GM12875 (cell line): ENCODE measurements at regions not wholly inside any gene's neighbourhood (a gene's known extent, or its start where the extent isn't known, plus 50 kb on each side); places are given as distances from the start of the nearest gene placed in this dataset.
"Not testable (repeated sequence)": the region's sequence is repeated elsewhere in the genome, so short reads cannot be mapped to it uniquely, and the experiment has no call there.

Experiments used
- H3K4me3 ChIP-seq: one replicate; pipeline ENCODE4 v1.5.1; 2011; ENCODE audit warnings: low read depth, low read length, control low read depth
- TF ChIP-seq, protein P1 (sequence below): IDR thresholded peaks from 2 replicates; pipeline ENCODE4 v1.5.1; 2011; ENCODE audit warnings: low read depth, mild to moderate bottlenecking, control low read depth, inconsistent platforms, low read length, moderate library complexity, borderline replicate concordance; ENCODE audit not compliant: insufficient read depth

DNA sequence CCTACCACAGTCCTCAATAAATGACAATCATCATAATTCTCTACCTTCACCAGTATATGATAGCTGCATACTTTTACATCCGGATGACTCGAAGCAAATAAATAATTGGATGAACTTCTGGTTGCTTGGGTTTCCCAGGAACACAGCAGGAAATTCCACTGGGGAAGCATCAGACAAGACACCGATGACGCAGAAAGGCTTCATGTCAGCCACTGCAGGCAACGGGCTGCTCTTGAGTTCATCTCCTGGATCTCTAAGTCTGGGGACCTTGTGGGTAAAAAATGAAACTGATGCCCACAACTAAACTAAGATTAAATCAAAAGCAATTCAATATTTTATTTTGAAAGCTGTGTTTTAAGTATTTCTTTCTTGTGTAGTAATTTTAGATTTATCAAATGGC, 472.1 kb upstream of the C16orf82 start:
- TF ChIP-seq, protein P1, sequence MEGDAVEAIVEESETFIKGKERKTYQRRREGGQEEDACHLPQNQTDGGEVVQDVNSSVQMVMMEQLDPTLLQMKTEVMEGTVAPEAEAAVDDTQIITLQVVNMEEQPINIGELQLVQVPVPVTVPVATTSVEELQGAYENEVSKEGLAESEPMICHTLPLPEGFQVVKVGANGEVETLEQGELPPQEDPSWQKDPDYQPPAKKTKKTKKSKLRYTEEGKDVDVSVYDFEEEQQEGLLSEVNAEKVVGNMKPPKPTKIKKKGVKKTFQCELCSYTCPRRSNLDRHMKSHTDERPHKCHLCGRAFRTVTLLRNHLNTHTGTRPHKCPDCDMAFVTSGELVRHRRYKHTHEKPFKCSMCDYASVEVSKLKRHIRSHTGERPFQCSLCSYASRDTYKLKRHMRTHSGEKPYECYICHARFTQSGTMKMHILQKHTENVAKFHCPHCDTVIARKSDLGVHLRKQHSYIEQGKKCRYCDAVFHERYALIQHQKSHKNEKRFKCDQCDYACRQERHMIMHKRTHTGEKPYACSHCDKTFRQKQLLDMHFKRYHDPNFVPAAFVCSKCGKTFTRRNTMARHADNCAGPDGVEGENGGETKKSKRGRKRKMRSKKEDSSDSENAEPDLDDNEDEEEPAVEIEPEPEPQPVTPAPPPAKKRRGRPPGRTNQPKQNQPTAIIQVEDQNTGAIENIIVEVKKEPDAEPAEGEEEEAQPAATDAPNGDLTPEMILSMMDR: no peak
- no peak overlapping the region for H3K4me3 ChIP-seq

DNA sequence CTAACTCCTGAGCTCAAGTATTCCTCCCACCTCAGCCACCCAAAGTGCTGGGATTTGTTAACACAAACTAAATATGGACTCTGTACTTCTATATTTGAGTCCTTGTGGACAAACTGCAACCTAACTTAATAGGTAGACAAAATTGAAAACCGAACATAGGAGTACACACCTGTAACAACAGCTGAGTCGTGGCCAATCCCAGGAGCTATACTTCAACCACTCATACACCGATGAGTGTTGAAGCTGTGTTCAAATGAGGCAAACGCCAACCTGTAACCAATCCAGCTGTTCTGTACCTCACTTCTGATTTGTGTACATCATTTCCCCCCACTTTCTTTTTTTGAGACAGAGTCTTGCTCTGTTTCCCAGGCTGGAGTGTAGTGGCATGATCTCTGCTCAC, 471.5 kb upstream of the C16orf82 start:
- TF ChIP-seq, protein P1: no peak
- no peak overlapping the region for H3K4me3 ChIP-seq

DNA sequence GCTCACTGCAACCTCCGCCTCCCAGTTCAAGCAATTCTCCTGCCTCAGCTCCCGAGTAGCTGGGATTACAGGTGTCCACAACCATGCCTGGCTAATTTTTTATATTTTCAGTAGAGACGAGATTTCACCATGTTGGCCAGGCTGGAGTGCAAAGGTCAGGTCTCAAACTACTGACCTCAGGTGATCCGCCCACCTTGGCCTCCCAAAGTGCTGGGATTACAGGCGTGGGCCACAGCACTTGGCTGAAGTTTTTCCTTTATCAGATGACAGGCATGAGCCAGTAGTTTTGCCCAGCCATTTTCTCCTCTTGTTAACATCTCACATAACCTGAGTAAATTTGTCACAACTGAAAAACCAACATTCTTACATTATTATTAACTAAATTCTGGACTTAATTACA, 470.7 kb upstream of the C16orf82 start:
- not testable (repeated sequence) for H3K4me3 ChIP-seq

DNA sequence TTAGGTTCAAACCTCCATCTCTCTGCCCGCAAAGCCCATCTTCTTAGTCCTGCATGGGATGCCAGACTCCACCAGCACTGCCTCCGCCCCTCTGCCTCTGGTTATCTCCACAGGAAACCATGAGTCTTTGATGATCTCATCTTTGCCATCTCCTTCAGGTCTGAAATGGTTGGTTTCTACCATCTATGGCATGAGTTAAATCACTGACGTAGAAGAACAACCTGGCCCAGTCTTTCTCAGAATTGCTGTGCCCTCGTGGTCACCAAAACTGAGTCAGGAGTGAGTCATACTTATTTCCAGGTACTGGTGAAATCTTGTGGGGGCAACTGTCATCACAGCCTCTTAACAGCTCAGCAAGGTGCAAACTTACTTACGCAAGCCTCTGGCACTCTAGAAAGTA, 468.7 kb upstream of the C16orf82 start:
- TF ChIP-seq, protein P1: no peak
- H3K4me3 ChIP-seq: no peak overlapping the region

DNA sequence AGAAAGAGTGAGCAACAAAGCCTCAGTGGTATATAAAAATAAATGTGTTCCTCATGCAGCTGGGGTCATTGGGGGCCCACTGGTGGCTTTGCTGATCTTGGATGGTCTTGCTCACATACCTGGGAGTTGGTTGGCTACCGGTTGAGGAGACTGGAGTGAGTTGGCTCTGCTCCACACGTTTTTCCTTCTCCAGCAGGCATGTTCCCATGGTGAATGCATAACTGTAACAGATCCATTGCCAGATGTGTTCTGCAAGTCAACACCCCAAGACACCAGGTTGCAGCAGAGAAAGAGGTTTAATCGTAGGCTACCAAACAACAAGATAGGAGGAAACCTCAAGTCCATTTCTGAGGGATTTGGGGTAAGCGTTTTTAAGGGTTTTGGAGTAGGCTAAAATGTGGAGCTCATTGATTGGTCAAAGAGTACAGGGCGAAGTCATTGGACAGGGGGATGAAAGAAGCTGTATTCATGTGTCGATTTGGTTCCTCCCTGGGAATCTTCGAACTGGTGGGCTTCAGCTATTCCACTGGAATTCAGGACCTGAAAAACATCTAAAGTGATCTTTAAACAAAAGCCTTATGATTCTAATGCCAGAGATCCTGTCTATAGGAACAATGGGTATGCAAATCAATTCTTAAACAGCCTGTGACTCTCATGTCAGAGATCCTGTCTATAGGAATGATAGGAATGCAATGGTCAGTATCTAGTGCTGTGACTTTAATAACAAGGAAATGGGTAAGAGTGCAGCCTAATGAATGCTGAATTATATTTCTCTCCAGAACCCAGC, 467.5 kb upstream of the C16orf82 start:
- TF ChIP-seq, protein P1: no peak
- H3K4me3 ChIP-seq: no peak overlapping the region

DNA sequence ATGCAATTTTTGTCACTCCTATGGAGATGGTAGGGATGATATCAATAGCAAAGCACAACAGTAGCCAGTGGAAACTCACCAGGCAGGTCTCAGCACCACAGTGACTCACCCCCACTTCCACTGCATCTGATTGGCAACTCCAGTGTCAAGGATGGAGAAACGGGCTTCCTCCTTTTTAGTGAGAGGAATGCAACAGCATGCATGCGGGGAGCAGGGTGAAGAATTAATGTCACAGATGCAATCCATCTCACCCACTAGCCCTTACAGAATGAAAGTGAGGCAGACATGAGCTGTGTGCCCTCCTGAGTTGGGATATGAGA, 467.0 kb upstream of the C16orf82 start:
- TF ChIP-seq, protein P1: no peak
- no peak overlapping the region for H3K4me3 ChIP-seq

DNA sequence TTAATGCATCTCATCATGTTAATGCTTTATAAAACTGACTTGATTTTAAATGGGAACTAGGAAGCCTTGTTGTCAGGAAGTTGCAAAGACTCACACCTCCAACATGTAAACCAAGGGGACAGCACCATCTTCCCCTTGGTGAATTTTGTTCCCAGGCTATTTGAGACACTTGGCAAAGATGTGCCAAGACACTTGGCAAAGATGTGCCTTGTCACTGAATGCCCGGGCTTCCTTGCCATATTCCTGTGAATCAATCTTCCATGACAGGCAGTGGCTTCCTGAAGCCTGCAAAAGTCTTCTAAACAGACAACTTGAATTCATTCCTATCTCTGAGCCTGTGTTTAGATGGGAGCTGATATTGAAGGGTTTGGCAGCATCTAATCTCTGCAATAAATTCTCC, 465.4 kb upstream of the C16orf82 start:
- no peak overlapping the region for H3K4me3 ChIP-seq
- TF ChIP-seq, protein P1: no peak
